ENCODE measurements at regions not wholly inside any gene's neighbourhood (a gene's known extent, or its start where the extent isn't known, plus 50 kb on each side); places are given as distances from the start of the nearest gene placed in this dataset.

GRCh38 chr14:98170575-98170974, 1101.4 kb downstream of the BCL11B start (continued):
- TF ChIP-seq TAF1 (IDR thresholded peaks at IDR 0.05; ENCODE audit: borderline replicate concordance, low read depth, low read length) (no peak), RCOR1 (IDR thresholded peaks at IDR 0.05; ENCODE audit: low read length) (no peak)

DNA sequence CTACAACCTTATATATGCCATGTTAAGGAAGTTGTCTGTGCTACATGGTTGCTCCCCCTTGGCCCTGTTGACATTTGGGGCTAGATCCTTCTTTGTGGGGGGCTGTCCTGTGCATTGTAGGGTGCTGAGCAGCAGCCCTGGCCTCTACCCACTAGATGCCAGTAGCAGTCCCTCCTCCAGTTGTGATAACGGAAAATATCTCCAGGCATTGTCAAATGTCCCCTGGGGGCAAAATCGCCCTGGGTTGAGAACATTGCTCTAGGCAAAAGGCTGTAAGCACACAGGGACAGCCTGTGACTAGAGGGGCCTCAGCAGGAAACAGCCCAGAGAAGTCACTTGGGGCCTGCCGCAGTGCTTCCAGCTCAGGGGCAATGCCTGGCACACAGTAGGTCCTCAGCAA, 1100.3 kb downstream of the BCL11B start:
- no peaks in the 10 kb centered on the region for H3K36me3 ChIP-seq (replicated peaks in 1 of 2; ENCODE audit: control insufficient read depth in 1 of 2, insufficient read depth in 2 of 2, low read length in 1 of 2)
- H3K9me2 ChIP-seq: no peaks in the 10 kb centered on the region
- no peak overlapping the region for H3K27ac ChIP-seq (ENCODE audit: low read depth in 2 of 2, low read length in 1 of 2)
- POLR2A ChIA-PET: no interaction called here
- H4K20me1 ChIP-seq (ENCODE audit: insufficient read depth): no peaks in the 10 kb centered on the region
- TF ChIP-seq TAF1 (IDR thresholded peaks at IDR 0.05; ENCODE audit: borderline replicate concordance, low read depth, low read length) (no peak), FOXM1 (IDR thresholded peaks at IDR 0.05; ENCODE audit: low read depth) (no peak), ZBTB33 (IDR thresholded peaks at IDR 0.05; ENCODE audit: borderline replicate concordance, low read depth) (no peak), USF1 (IDR thresholded peaks at IDR 0.05; ENCODE audit: borderline replicate concordance, low read depth) (no peak), MEF2A (IDR thresholded peaks at IDR 0.05; ENCODE audit: borderline replicate concordance, low read depth) (no peak), ELF1 (IDR thresholded peaks at IDR 0.05) (no peak), FOSL2 (IDR thresholded peaks at IDR 0.05; ENCODE audit: borderline replicate concordance, low read depth) (no peak), TCF12 (IDR thresholded peaks at IDR 0.05) (no peak), SIN3A (IDR thresholded peaks at IDR 0.05; ENCODE audit: borderline replicate concordance, low read depth, low read length) (no peak), JUND (IDR thresholded peaks at IDR 0.05) (no peak), SMC3 (IDR thresholded peaks at IDR 0.05; ENCODE audit: low read depth, low read length) (no peak), EP300 (IDR thresholded peaks at IDR 0.05; ENCODE audit: borderline replicate concordance in 1 of 2, low read depth in 1 of 2, low read length in 1 of 2) (no peak)
- TF ChIP-seq, protein P1, sequence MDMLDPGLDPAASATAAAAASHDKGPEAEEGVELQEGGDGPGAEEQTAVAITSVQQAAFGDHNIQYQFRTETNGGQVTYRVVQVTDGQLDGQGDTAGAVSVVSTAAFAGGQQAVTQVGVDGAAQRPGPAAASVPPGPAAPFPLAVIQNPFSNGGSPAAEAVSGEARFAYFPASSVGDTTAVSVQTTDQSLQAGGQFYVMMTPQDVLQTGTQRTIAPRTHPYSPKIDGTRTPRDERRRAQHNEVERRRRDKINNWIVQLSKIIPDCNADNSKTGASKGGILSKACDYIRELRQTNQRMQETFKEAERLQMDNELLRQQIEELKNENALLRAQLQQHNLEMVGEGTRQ (IDR thresholded peaks at IDR 0.05; ENCODE audit: borderline replicate concordance, low read depth, low read length): no peak
- no peak overlapping the region for H3K4me3 ChIP-seq (ENCODE audit: low read depth in 2 of 2, low read length in 1 of 2)
- no peaks in the 10 kb centered on the region for H3K79me2 ChIP-seq (ENCODE audit: insufficient read depth)
- no peak overlapping the region for H2AFZ ChIP-seq (ENCODE audit: low read depth)
- H3K9me3 ChIP-seq: no peaks in the 10 kb centered on the region
- no peak overlapping the region for H3K9ac ChIP-seq
- DNase-seq: no peak
- H3K27me3 ChIP-seq (ENCODE audit: insufficient read depth): no peaks in the 10 kb centered on the region
- H3K4me2 ChIP-seq: no peak overlapping the region
- no peaks in the 10 kb centered on the region for H3K4me1 ChIP-seq (ENCODE audit: control insufficient read depth in 1 of 2, insufficient read depth in 2 of 2, low read depth in 1 of 2, low read length in 1 of 2)
- no peaks in the 10 kb centered on the region for H3F3A ChIP-seq (replicated peaks; ENCODE audit: insufficient read depth)
- WGBS (ENCODE audit: low lambda C conversion rate): 67% methylated on average over 1 of the region's 3 CpGs
- CTCF ChIA-PET: no interaction called here

All from SK-N-SH (cell line).